ENCODE measurements at regions not wholly inside any gene's neighbourhood (a gene's known extent, or its start where the extent isn't known, plus 50 kb on each side); places are given as distances from the start of the nearest gene placed in this dataset.

- no peak for TF ChIP-seq ELF1 (IDR thresholded peaks at IDR 0.05; ENCODE audit: borderline replicate concordance, low read depth)
- TF ChIP-seq CBX3 (IDR thresholded peaks at IDR 0.05; ENCODE audit: low read depth) = no peak
- TF ChIP-seq CEBPB (IDR thresholded peaks at IDR 0.05; ENCODE audit: low read depth) = no peak
Measured at GRCh38 chr16:65838001-65838400, 528.5 kb upstream of the CDH5 start (continued).

GRCh38 chr16:65837464-65837863 lies 529.0 kb upstream of the CDH5 start:
- ChIA-PET CTCF (no interaction called here), POLR2A (no interaction called here), RAD21 (ENCODE audit: low non-redundant PET in 1 of 2, low total read pairs in 2 of 2, uncharacterized antibody in 2 of 2, unreplicated experiment in 2 of 2) (no interaction called here)
- Histone ChIP-seq H3K27me3 (ENCODE audit: insufficient read depth, low read length) (no peaks in the 10 kb centered on the region), H3K36me3 (ENCODE audit: control insufficient read depth in 1 of 2, insufficient read depth in 2 of 2, low read length in 2 of 2) (no peaks in the 10 kb centered on the region), H3K4me3 (replicated peaks in 1 of 2; ENCODE audit: low read depth in 1 of 2, low read length in 2 of 2) (no peak overlapping the region), H3K4me1 (ENCODE audit: control insufficient read depth in 1 of 2, insufficient read depth in 2 of 2, low read length in 2 of 2) (no peaks in the 10 kb centered on the region), H3K79me2 (ENCODE audit: insufficient read depth, low read length) (no peaks in the 10 kb centered on the region), H3K9me3 (ENCODE audit: control insufficient read depth in 1 of 2, insufficient read depth in 1 of 2, low read depth in 1 of 2, low read length in 2 of 2) (no peaks in the 10 kb centered on the region), H3K9me2 (ENCODE audit: insufficient read depth) (no peaks in the 10 kb centered on the region), H4K20me1 (ENCODE audit: insufficient read depth) (no peaks in the 10 kb centered on the region), H3K27ac (ENCODE audit: low read depth, low read length) (no peak overlapping the region), H2AFZ (ENCODE audit: low read depth, low read length, poor library complexity, severe bottlenecking) (no peak overlapping the region), H3K9ac (ENCODE audit: low read length) (no peak overlapping the region), H3K4me2 (ENCODE audit: low read length) (no peak overlapping the region)
- DNase-seq (ENCODE audit: low read depth, low spot score) (no peak), ATAC-seq (no peak)
- no TSS peak for BruUV-seq (replicated peaks)
- TF ChIP-seq RAD21 (IDR thresholded peaks at IDR 0.05; ENCODE audit: low read depth) = no peak
- TF ChIP-seq EGR1 (IDR thresholded peaks at IDR 0.05; ENCODE audit: low read depth) = no peak
- no peak for TF ChIP-seq SIN3A (IDR thresholded peaks at IDR 0.05; ENCODE audit: low read depth)
- no peak for TF ChIP-seq EZH2 (IDR thresholded peaks at IDR 0.05)
- TF ChIP-seq CTCF (IDR thresholded peaks at IDR 0.05 in 2 of 3, conservative IDR thresholded peaks at IDR 0.05 in 1 of 3; ENCODE audit: borderline replicate concordance in 1 of 3, insufficient read depth in 1 of 3, low read depth in 2 of 3, low read length in 2 of 3) = no peak
- no peak for TF ChIP-seq ELF1 (IDR thresholded peaks at IDR 0.05; ENCODE audit: borderline replicate concordance, low read depth)
- TF ChIP-seq ZBTB33 (IDR thresholded peaks at IDR 0.05; ENCODE audit: extremely low read depth, insufficient replicate concordance, low read length) = no peak
- TF ChIP-seq YY1 (IDR thresholded peaks at IDR 0.05; ENCODE audit: extremely low read depth, insufficient replicate concordance, low read depth, low read length) = no peak
- TF ChIP-seq ZNF274 (IDR thresholded peaks at IDR 0.05; ENCODE audit: low read depth, low read length) = no peak
- TF ChIP-seq SRF (IDR thresholded peaks at IDR 0.05; ENCODE audit: low read depth) = no peak
- no peak for TF ChIP-seq ZFX (IDR thresholded peaks at IDR 0.05)
- TF ChIP-seq ATF3 (IDR thresholded peaks at IDR 0.05) = no peak
- TF ChIP-seq JUND (IDR thresholded peaks at IDR 0.05) = no peak
- TF ChIP-seq CEBPB (IDR thresholded peaks at IDR 0.05; ENCODE audit: low read depth) = no peak
- no peak for TF ChIP-seq EZH2phosphoT487 (IDR thresholded peaks at IDR 0.05; ENCODE audit: borderline replicate concordance)
- TF ChIP-seq TCF7L2 (IDR thresholded peaks at IDR 0.05; ENCODE audit: borderline replicate concordance, extremely low read depth, insufficient read depth, insufficient read length) = no peak
- no peak for TF ChIP-seq REST (IDR thresholded peaks at IDR 0.05; ENCODE audit: low read depth)
- no peak for TF ChIP-seq POLR2AphosphoS5 (IDR thresholded peaks at IDR 0.05; ENCODE audit: low read depth, low read length)
- intact Hi-C loops (cut with micrococcal nuclease) = no loop called here
